ENCODE measurements at regions not wholly inside any gene's neighbourhood (a gene's known extent, or its start where the extent isn't known, plus 50 kb on each side); places are given as distances from the start of the nearest gene placed in this dataset.

GRCh38 chr13:62321139-62321538, 905.5 kb upstream of the PCDH20 start:
- Histone ChIP-seq H3K79me2 (ENCODE audit: insufficient read depth, low read length) (no peaks in the 10 kb centered on the region), H3K23ac (ENCODE audit: insufficient read length, low read depth, low read length) (no peak overlapping the region), H4K91ac (ENCODE audit: insufficient read length, low read depth, low read length) (no peak overlapping the region), H2BK120ac (ENCODE audit: low read depth, low read length, poor library complexity, severe bottlenecking) (no peak overlapping the region), H3K56ac (ENCODE audit: insufficient read length, low read depth, low read length) (no peak overlapping the region), H3K9me3 (ENCODE audit: control insufficient read depth, low read depth, low read length) (no peaks in the 10 kb centered on the region), H3K27me3 (ENCODE audit: insufficient read depth, low read length) (no peaks in the 10 kb centered on the region), H3K79me1 (ENCODE audit: insufficient read depth, low read depth, low read length, poor library complexity, severe bottlenecking) (no peaks in the 10 kb centered on the region), H2BK15ac (ENCODE audit: low read depth, low read length) (no peak overlapping the region), H2BK12ac (ENCODE audit: insufficient read length, low read depth, low read length) (no peak overlapping the region), H3K4me2 (ENCODE audit: insufficient read depth, insufficient read length, low read length) (no peak overlapping the region), H3K18ac (ENCODE audit: insufficient read length, low read depth, low read length) (no peak overlapping the region), H3K14ac (ENCODE audit: insufficient read depth, low read length) (no peak overlapping the region), H2AK5ac (ENCODE audit: insufficient read length, low read length) (no peak overlapping the region), H3K4me1 (ENCODE audit: insufficient read depth, low read length) (no peaks in the 10 kb centered on the region), H3K23me2 (ENCODE audit: insufficient read length, low read depth, low read length, poor library complexity, severe bottlenecking) (no peaks in the 10 kb centered on the region), H3K9ac (ENCODE audit: extremely low read depth, insufficient read length, low read length) (no peak overlapping the region), H4K5ac (ENCODE audit: insufficient read length, low read depth, low read length) (no peak overlapping the region), H3K27ac (ENCODE audit: insufficient read length, low read depth, low read length) (no peak overlapping the region), H3T11ph (ENCODE audit: low read length) (no peak overlapping the region), H3K4ac (ENCODE audit: low read depth, low read length) (no peak overlapping the region), H2BK5ac (ENCODE audit: insufficient read length, low read length) (no peak overlapping the region), H2AFZ (ENCODE audit: low read length) (no peak overlapping the region), H4K20me1 (ENCODE audit: control insufficient read depth, insufficient read depth, insufficient read length) (no peaks in the 10 kb centered on the region), H2BK20ac (ENCODE audit: low read depth, low read length, poor library complexity, severe bottlenecking) (no peak overlapping the region), H4K8ac (replicated peaks; ENCODE audit: insufficient read length, low read depth, low read length) (no peak overlapping the region)
- WGBS (ENCODE audit: extremely low coverage, insufficient read length, low lambda C conversion rate), result no CpG with 5 or more reads among the region's 1 CpG
- no peak overlapping the region for H3K4me3 Mint-ChIP-seq
- H3K27ac Mint-ChIP-seq, result no peak overlapping the region
- DNase-seq, result no peak
- H3K9me3 Mint-ChIP-seq, result no peaks in the 10 kb centered on the region
- H3K36me3 Mint-ChIP-seq (ENCODE audit: insufficient read depth in 1 of 3, low read depth in 3 of 3), result no peaks in the 10 kb centered on the region
- no peak for TF ChIP-seq CTCF (conservative IDR thresholded peaks at IDR 0.05)
- H3K4me1 Mint-ChIP-seq, result no peaks in the 10 kb centered on the region
- no peaks in the 10 kb centered on the region for H3K27me3 Mint-ChIP-seq (ENCODE audit: low read depth)
